IPS-15b (cell line): ENCODE measurements at regions not wholly inside any gene's neighbourhood (a gene's known extent, or its start where the extent isn't known, plus 50 kb on each side); places are given as distances from the start of the nearest gene placed in this dataset.
"Not testable (repeated sequence)": the region's sequence is repeated elsewhere in the genome, so short reads cannot be mapped to it uniquely, and the experiment has no call there.

ENCODE experiments used
- H3K27me3 ChIP-seq: one replicate; pipeline ENCODE4 v1.6.1; 2013; ENCODE audit warnings: low read length; ENCODE audit not compliant: control insufficient read depth, insufficient read depth
- H3K36me3 ChIP-seq: one replicate; pipeline ENCODE4 v1.6.1; 2013; ENCODE audit warnings: low read length; ENCODE audit not compliant: control insufficient read depth, insufficient read depth
- H3K4me1 ChIP-seq: one replicate; pipeline ENCODE4 v1.6.1; 2013; ENCODE audit warnings: mild to moderate bottlenecking, low read length; ENCODE audit not compliant: control insufficient read depth, insufficient read depth
- H3K4me3 ChIP-seq: one replicate; pipeline ENCODE4 v1.5.1; 2013; ENCODE audit warnings: low read depth, low read length
- H3K9ac ChIP-seq: one replicate; pipeline ENCODE4 v1.6.1; 2013; ENCODE audit warnings: low read depth, mild to moderate bottlenecking, low read length
- H3K9me3 ChIP-seq: one replicate; pipeline ENCODE4 v1.6.1; 2013; ENCODE audit warnings: mild to moderate bottlenecking, low read length; ENCODE audit not compliant: control insufficient read depth, insufficient read depth

DNA sequence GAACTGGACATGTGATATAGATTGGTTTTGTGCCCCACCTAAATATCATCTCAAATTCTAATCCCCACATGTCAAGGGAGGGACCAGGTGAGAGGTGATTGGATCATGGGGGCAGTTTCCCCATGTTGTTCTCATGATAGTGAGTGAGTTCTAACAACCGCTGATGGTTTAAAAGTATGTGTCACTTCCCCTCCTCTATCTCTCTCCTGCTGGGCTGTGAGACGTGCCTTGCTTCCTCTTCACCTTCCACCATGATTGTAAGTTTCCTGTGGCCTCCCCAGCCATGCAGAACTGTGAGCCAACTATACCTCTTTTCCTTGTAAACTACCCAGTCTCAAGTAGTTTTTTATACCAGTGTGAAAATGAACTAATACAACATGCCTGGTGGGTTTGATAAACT, 1122.5 kb downstream of the TMEM121 start:
- H3K4me3 ChIP-seq, H3K36me3 ChIP-seq: not testable (repeated sequence)
- H3K9me3 ChIP-seq: peaks cover 22% of the 10 kb centered on the region

DNA sequence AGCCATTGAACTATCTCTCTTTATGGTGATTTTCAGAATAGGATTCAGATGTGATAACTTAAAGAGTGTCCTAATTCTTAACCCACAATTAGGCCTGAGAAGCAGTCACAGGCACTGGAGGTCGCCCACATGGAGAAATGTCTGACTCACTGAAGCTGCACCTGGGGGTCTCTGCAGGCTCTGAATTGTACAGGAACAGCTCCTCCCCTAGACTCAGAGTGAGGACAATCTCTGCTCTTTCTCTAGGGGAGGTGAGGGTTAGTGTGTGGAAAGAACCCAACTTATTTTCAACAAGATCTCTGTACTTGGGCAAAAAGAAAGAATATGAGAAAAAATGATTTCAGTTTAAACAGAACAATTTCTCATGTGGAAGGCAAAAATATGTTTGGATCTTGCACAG, 1124.6 kb downstream of the TMEM121 start:
- H3K4me1 ChIP-seq: no peaks in the 10 kb centered on the region
- no peaks in the 10 kb centered on the region for H3K36me3 ChIP-seq
- peaks cover 22% of the 10 kb centered on the region for H3K9me3 ChIP-seq
- H3K9ac ChIP-seq: no peak overlapping the region
- H3K4me3 ChIP-seq: no peak overlapping the region
- no peaks in the 10 kb centered on the region for H3K27me3 ChIP-seq

More for the DNA sequence above, 1122.5 kb downstream of the TMEM121 start:
- not testable (repeated sequence) for H3K4me1 ChIP-seq, H3K27me3 ChIP-seq, H3K9ac ChIP-seq

DNA sequence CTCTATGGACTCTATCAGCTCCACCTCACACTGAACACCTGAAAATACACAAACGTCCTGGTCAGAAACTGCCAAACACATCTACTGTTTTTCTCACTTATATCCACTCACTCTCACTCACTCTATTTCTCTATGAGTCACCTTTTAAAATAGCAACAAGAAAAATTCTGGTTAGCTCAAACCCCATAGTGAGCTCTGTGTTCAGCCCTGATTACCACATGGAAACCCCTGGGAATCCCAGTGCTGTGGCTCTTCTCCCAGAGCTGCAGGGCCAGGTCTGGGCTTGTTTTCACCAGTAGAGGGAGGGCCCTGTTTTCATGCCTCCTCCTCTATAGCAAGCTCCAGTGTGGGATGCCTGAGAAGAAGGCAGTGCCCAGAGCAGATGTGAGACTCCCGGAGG, 1126.1 kb downstream of the TMEM121 start:
- Histone ChIP-seq H3K27me3 (no peaks in the 10 kb centered on the region), H3K9me3 (peaks cover 17% of the 10 kb centered on the region), H3K9ac (no peak overlapping the region), H3K36me3 (no peaks in the 10 kb centered on the region), H3K4me3 (no peak overlapping the region), H3K4me1 (no peaks in the 10 kb centered on the region)

DNA sequence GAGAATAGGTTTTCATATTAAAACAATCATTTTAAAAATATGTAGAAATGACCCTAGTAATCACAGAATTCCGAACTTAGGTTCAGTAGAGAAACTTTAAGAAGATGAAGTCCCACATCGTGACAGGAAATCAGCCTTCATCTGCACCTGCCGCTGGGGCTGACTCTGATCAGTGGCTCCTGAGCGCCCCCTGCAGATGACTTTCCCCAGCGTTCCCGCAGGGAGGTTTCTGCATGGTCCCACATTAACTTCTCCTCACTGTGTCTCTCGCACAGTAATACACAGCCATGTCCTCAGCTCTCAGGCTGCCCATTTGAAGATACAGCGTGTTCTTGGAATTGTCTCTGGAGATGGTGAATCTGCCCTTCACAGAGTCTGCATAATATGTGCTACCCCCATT, 1131.1 kb downstream of the TMEM121 start:
- H3K4me3 ChIP-seq: no peak overlapping the region
- no peaks in the 10 kb centered on the region for H3K36me3 ChIP-seq
- no peaks in the 10 kb centered on the region for H3K4me1 ChIP-seq
- no peaks in the 10 kb centered on the region for H3K27me3 ChIP-seq
- H3K9me3 ChIP-seq: peaks cover 16% of the 10 kb centered on the region
- no peak overlapping the region for H3K9ac ChIP-seq

DNA sequence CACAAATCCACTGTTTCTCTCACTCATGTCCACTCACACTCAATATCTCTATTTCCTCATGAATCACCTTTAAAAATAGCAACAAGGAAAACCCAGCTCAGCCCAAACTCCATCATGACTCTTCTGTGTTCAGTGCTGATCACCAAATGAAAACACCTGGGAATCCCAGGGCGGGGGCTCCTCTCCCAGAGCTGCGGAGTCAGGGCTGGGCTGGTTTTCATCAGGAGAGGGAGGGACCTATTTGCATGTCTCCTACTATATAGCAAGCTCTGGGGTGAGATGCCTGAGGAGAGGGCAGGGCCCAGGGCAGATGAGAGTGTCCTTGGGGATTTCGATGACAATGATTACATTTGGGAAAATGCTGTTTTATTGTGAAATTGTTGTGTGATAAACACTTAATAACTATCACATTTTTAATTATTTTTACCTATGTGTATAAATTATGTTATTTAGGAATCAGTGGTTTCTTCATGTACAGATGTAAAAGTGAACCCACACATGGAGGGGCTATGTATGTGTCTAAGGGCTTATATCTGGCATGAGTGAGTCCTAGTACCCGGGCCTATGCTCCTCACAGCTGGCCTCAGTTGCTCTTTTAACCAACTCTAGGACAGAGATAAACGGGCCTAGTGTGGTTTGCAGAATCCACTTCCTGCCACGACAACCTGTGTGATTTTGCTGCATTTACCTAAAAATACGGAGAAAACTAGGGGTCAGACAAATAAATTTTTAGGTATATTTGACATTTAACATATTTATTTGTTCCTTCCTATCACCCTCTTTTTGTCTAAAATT, 1131.9 kb downstream of the TMEM121 start:
- peaks cover 24% of the 10 kb centered on the region for H3K9me3 ChIP-seq
- not testable (repeated sequence) for H3K9ac ChIP-seq, H3K4me3 ChIP-seq, H3K27me3 ChIP-seq, H3K36me3 ChIP-seq, H3K4me1 ChIP-seq

DNA sequence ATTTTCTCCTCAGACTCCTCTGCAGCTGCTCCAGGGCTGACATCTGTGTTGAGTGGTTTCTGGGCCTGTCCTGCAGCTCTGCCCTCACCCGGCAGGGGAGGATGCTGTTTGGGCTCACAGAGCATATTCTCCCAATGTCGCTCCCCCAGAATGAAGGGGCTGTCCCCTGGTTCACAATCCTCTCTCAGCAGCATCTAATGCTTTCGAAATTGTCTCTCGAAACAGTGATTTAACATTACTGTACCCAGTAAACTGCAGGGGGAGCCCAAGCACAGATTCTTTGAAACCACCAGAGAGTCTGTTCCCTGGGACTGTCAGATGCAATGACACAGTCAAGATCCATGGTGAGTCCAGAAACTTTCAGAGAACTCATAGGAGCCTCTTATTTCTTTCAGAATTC, 1135.2 kb downstream of the TMEM121 start:
- not testable (repeated sequence) for H3K4me1 ChIP-seq, H3K4me3 ChIP-seq, H3K36me3 ChIP-seq, H3K27me3 ChIP-seq, H3K9ac ChIP-seq
- peaks cover 31% of the 10 kb centered on the region for H3K9me3 ChIP-seq

DNA sequence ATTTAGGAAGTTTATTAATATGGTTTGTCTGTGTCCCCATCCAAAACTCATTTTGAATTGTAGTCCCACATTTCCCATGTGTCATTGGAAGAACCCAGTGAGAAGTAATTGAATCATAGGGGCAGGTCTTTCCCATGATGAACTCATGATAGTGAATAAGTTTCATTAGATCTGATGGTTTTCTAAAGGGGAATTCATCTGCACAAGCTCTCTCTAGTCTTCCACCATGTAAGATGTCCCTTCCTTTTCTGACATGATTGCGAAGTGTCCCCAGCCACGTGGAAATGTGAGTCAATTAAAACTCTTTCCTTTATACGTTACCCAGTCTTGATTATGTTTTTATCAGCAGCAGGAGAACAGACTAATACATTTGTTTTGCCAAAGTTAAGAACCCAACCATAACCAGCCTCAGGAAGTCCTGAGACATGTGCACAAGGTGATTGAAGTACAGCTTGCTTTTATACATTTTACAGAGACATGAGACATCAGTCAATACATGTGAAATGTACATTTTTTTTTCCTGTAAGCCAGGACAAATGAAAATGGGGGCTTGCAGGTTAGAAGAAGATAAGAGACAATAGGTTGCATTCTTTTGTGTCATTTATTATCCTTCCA, 1136.7 kb downstream of the TMEM121 start:
- Histone ChIP-seq H3K27me3 (no peaks in the 10 kb centered on the region), H3K4me3 (no peak overlapping the region), H3K9ac (no peak overlapping the region), H3K9me3 (peaks cover 35% of the 10 kb centered on the region), H3K36me3 (no peaks in the 10 kb centered on the region), H3K4me1 (no peaks in the 10 kb centered on the region)

DNA sequence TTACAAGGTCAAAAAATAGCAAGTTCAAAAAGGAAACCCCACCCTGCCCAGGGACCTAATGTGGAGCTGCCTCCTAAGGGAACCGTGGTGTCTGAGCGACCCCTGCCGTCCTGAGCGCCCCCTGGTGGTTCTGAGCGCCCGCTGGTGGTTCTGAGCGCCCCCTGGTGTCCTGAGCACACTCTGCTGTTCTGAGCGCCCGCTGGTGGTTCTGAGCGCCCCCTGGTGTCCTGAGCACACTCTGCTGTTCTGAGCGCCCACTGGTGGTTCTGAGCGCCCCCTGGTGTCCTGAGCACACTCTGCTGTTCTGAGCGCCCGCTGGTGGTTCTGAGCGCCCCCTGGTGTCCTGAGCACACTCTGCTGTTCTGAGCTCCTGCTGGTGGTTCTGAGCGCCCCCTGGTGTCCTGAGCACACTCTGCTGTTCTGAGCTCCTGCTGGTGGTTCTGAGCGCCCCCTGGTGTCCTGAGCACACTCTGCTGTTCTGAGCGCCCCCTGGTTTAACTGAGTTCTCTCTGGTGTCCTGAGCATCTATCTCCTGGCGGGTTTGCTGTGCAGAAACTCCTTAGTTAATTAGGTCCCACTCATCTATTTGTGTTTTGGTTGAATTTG, 1137.5 kb downstream of the TMEM121 start:
- H3K36me3 ChIP-seq, H3K4me1 ChIP-seq, H3K27me3 ChIP-seq, H3K4me3 ChIP-seq, H3K9ac ChIP-seq: not testable (repeated sequence)
- peaks cover 35% of the 10 kb centered on the region for H3K9me3 ChIP-seq

DNA sequence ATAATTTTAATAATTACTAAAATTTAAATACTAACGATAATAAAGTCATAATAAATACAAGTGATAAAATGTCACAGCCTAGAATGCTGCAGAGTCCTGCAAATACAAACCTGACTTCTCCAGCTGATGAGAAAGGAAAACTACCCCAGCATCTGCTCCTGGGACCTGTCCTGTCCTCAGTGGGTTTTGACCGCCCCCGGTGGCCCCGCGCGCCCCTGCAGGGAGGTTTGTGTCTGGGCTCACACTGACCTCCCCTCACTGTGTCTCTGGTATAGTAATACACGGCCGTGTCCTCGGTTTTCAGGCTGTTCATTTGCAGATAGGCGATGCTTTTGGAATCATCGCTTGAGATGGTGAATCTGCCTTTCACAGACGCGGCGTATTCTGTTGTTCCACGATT, 1139.4 kb downstream of the TMEM121 start:
- no peaks in the 10 kb centered on the region for H3K36me3 ChIP-seq
- H3K27me3 ChIP-seq: no peaks in the 10 kb centered on the region
- H3K4me1 ChIP-seq: no peaks in the 10 kb centered on the region
- no peak overlapping the region for H3K9ac ChIP-seq
- peaks cover 36% of the 10 kb centered on the region for H3K9me3 ChIP-seq
- H3K4me3 ChIP-seq: no peak overlapping the region

DNA sequence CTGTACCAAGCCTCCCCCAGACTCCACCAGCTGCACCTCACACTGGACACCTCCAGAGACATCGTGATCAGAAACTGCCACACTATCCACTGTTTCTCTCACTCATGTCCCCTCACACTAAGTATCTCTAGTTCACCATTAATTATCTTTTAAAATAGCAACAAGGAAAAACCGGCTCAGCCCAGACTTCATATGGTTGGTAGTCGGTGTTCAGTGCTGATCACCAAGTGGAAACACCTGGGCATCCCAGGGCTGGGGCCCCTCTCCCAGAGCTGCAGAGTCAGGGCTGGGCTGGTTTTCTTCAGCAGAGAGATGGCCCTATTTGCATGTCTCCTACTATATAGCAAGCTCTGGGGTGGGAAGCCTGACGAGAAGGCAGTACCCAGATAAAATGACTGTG, 1140.0 kb downstream of the TMEM121 start:
- Histone ChIP-seq H3K9me3 (peaks cover 37% of the 10 kb centered on the region), H3K27me3 (no peaks in the 10 kb centered on the region), H3K36me3 (no peaks in the 10 kb centered on the region), H3K9ac (no peak overlapping the region), H3K4me3 (no peak overlapping the region), H3K4me1 (no peaks in the 10 kb centered on the region)

DNA sequence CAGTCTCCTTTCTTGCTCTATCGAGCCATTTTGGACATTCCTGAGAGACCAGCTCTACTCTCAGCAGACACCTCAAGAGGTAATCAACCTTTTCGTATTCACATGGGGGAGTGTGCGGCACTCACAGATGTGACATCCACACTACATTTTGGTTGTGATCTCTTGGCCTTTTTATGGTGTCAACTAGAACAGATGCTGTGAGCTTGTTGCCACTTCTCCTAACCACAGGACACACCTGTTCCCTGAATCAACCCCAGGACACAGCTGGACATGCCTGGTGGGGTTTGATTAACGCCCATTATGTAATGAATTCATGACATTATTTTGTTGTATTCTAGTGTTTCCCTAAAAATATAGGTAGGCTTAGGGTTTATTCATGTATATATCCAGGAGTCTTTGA, 1143.6 kb downstream of the TMEM121 start:
- peaks cover 17% of the 10 kb centered on the region for H3K9me3 ChIP-seq
- H3K4me1 ChIP-seq: no peaks in the 10 kb centered on the region
- no peak overlapping the region for H3K9ac ChIP-seq
- H3K27me3 ChIP-seq: no peaks in the 10 kb centered on the region
- H3K36me3 ChIP-seq: no peaks in the 10 kb centered on the region
- no peak overlapping the region for H3K4me3 ChIP-seq

DNA sequence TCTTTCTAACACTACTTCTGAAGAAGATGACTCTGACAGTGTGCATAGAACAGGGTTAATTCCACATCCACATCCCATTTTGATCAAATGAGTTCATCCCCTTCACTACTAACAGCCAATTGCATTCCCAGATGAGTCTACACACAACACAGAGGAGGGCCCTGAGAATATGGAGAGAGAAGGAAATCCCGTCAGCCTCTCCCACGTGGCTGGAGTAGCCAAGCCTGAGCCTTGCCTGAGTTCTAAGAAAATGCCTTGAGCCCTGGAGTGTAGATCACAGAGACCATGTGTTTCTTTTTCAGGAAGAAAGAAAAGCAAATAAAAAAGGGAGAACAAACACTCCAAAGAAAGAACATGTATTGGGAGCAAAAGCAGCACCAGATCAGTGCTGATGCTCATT, 1147.7 kb downstream of the TMEM121 start:
- H3K4me1 ChIP-seq, H3K36me3 ChIP-seq, H3K4me3 ChIP-seq, H3K27me3 ChIP-seq, H3K9ac ChIP-seq: not testable (repeated sequence)
- H3K9me3 ChIP-seq: peaks cover 12% of the 10 kb centered on the region
